ENCODE measurements at regions not wholly inside any gene's neighbourhood (a gene's known extent, or its start where the extent isn't known, plus 50 kb on each side); places are given as distances from the start of the nearest gene placed in this dataset.

DNA sequence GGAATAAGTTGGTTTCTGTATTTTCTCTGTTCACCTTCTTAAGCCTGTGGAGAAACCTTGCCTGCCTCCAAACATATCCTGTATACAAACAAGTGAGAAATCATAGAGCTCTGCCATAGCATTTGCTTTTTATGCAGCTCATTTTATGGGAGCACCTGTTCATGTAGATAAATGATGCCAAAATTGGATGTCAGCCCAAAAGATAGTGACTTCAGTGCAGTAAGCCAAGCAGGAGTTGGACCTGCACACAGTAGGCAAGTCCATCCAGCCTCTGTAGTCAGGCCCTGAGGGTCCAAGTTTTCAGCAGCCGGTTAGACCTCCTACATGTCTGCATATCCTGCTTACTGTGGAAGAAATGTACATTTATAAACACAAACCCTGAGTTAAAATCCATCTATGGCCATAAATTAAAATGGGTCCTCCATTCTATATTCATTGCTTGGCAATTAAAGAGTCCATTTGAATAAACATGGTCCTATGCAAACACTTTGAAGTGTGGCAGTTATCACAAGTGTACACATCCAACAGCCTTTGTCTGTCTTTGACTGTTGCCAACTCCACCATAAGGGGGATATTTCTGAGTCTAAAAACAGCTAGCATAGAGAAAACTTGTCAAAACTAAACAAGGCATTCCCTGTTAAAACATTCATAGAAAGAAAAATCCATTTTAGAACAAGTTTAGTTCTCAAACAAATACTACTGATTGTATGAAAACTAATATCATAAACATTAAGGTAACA is 847.8 kb downstream of the RPS29 start:
- TF ChIP-seq, protein P1, sequence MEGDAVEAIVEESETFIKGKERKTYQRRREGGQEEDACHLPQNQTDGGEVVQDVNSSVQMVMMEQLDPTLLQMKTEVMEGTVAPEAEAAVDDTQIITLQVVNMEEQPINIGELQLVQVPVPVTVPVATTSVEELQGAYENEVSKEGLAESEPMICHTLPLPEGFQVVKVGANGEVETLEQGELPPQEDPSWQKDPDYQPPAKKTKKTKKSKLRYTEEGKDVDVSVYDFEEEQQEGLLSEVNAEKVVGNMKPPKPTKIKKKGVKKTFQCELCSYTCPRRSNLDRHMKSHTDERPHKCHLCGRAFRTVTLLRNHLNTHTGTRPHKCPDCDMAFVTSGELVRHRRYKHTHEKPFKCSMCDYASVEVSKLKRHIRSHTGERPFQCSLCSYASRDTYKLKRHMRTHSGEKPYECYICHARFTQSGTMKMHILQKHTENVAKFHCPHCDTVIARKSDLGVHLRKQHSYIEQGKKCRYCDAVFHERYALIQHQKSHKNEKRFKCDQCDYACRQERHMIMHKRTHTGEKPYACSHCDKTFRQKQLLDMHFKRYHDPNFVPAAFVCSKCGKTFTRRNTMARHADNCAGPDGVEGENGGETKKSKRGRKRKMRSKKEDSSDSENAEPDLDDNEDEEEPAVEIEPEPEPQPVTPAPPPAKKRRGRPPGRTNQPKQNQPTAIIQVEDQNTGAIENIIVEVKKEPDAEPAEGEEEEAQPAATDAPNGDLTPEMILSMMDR (IDR thresholded peaks at IDR 0.05; ENCODE audit: borderline replicate concordance, insufficient read depth, low read depth, low read length) = no peak
- H3K4me3 ChIP-seq (ENCODE audit: low read depth, low read length) = no peak overlapping the region

DNA sequence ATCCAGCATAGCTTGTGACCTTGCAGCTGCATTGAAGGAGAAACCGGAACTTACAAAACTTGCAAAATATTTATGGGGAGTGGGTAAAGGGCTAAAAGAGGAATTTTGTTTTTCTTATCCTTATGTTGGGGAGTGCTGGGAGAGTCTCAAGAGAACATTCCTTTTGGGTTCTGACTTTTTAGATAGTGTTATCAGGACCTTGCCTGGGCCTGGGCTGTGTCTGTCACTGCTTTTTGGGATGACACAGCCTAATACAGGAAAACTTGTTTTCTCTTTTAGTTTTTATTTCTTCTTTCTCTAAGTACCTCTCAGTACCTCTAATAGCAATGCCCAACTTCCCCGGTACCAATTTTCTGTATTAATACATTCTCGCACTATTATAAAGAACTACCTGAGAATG is 850.6 kb downstream of the RPS29 start:
- no peak overlapping the region for H3K4me3 ChIP-seq (ENCODE audit: low read depth, low read length)
- TF ChIP-seq, protein P1 (IDR thresholded peaks at IDR 0.05; ENCODE audit: borderline replicate concordance, insufficient read depth, low read depth, low read length) = no peak

DNA sequence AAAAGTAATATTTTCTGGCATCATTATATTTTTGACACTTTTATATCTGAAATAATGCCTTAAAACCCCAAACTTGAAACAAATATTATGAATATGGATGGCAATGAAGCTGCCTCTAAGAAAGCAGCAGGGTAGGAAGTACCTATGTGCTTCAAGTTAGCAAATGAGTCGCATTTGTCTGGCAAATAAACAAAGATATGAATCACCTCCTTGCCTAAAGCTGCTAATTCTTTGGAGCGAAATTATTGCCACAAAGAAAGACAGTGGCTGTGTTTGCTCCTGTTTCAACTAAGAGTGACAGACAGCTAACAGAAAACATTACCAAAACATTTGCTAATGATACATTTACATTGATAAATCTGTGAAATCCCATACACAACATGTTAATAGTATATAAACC is 854.9 kb downstream of the RPS29 start:
- TF ChIP-seq, protein P1 (IDR thresholded peaks at IDR 0.05; ENCODE audit: borderline replicate concordance, insufficient read depth, low read depth, low read length) = no peak
- no peak overlapping the region for H3K4me3 ChIP-seq (ENCODE audit: low read depth, low read length)

DNA sequence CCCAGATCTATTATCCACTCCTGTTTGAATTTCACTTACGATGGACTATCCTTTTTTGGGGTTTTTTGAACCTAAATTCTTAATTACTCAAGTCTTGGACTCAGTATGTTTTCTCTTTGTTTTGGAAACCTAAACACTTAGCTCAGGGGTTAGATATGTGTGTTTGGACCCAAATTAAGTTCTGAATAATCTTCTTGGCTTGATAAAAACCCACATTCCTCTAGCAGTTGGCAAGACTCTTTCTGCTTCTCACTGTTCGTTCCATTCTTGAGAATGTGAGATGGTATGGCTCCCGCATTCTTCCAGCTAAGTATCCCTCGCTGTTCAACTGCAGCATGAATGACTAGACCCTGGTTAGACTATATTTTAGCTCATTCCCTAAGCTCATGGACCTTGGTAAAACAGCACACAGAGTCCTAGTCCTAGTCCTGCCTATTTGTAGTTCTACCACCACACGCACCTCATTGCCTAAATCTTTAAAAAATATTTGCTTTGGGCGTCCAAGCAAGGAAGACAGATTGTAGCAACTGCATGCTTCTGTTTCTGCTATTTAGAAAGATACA is 860.0 kb downstream of the RPS29 start:
- TF ChIP-seq, protein P1 (IDR thresholded peaks at IDR 0.05; ENCODE audit: borderline replicate concordance, insufficient read depth, low read depth, low read length) = no peak
- H3K4me3 ChIP-seq (ENCODE audit: low read depth, low read length) = no peak overlapping the region

DNA sequence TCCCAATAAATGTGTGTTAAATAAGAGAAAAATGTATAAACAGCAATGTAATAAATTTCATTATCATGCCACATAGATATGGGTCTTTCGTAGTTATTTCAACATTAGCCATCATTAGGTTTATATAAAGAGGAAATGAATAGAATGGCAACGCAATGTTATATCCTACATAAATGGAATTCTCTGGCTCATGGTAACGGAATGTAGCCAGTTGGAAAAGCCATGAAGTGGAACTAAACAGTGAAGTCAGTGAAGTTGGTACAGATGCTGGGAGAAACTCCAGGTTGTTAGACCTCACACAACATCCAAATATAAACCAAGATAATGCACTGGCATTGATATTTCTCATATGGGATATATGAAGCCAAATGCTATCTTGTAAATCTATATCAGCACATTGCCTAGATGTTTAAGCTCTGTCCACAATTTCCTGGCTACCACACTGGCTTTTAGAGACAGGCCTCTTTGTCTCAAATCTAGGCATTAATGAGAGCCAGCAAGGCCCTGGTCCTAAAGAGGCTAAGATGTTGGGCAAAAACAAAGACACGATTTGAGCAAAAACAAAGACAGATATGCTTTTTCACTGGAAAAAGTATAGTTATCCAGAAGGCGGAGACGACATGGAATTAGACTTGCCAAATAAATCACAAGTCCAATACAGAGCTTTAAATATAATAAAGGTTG is 861.0 kb downstream of the RPS29 start:
- TF ChIP-seq, protein P1 (IDR thresholded peaks at IDR 0.05; ENCODE audit: borderline replicate concordance, insufficient read depth, low read depth, low read length) = no peak
- no peak overlapping the region for H3K4me3 ChIP-seq (ENCODE audit: low read depth, low read length)

DNA sequence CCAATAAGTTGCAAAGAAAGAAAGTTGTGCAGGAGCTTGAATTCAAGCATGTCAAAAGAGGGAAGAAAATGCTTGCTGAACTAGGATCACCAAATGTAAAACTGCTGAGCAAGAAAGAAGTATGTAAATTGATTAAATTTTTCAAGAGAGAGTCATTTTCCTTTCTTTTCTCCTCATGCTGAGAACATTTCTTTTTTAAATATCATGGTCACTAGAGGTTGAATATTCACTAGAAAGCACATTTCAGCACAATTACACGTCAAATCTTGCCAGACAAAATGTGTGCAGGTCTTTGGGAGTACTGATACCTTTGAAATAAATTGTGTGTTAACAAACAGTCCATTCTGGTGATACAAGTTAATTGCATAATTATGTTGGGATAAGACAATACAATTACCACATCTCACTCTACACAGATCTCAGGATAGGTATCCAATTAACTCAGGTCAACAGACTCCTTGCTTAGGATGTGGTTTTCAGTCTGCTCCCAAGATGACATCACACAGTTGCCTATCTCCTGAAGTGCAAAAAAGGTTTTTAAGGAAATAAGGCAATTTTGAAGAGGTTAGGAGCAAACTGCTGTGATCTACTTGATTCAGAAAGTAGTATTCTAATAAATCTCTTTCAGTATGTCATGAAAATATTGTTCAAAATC is 862.2 kb downstream of the RPS29 start:
- TF ChIP-seq, protein P1 (IDR thresholded peaks at IDR 0.05; ENCODE audit: borderline replicate concordance, insufficient read depth, low read depth, low read length) = no peak
- H3K4me3 ChIP-seq (ENCODE audit: low read depth, low read length) = no peak overlapping the region
